ENCODE measurements at regions not wholly inside any gene's neighbourhood (a gene's known extent, or its start where the extent isn't known, plus 50 kb on each side); places are given as distances from the start of the nearest gene placed in this dataset.

DNA sequence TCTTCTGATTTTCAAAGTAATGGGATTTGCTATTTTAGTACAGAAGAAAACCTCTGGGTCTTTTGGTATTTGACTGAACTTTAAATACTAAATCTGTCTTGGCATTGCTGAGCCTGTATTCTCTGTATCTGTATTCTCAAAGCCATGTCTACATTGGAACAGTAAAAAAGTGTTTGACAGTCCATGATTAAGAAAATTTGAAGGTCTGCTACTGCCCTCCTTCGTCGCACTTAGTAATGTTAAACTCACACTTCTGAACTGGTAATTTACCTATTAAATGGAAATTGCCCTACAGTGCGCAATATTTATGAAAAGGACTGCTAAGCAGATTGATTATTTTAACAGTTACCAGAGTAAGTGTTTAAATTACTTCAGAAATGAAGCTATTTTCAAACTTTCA is 165.7 kb upstream of the SMC2 start:
- H3K27ac ChIP-seq (ENCODE audit: control insufficient read depth, insufficient read depth, low read length), result no peak overlapping the region
- no peak for FAIRE-seq

DNA sequence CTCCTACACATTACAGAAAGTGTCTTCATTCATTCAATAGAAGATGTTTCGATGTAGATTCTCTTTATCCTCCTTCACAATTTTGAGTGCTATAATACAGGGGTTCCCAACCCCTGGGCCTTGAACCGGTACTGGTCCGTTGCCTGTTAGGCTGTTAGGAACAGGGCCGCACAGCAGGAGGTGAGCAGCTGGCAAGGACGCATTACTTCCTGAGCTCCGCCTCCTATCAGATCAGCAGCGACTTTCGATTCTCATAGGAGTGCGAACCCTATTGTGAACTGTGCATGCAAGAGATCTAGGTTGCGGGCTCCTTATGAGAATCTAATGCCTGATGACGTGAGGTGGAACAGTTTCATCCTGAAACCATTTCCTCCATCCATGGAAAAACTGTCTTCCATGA is 153.0 kb upstream of the SMC2 start:
- Histone ChIP-seq H2AFZ (ENCODE audit: control insufficient read depth, low read length) (no peak overlapping the region), H3K9ac (ENCODE audit: control insufficient read depth, extremely low read depth, insufficient read depth, low read length) (no peak overlapping the region), H3K4me2 (ENCODE audit: control insufficient read depth, extremely low read depth, insufficient read depth, low read depth, low read length) (no peak overlapping the region), H3K9me3 (ENCODE audit: control insufficient read depth, low read depth, low read length) (no peaks in the 10 kb centered on the region), H3K27ac (ENCODE audit: control insufficient read depth, insufficient read depth, low read length) (no peak overlapping the region), H3K4me3 (ENCODE audit: control insufficient read depth in 2 of 3, extremely low read depth in 1 of 3, insufficient read depth in 2 of 3, low read depth in 1 of 3, low read length in 3 of 3) (no peak overlapping the region), H3K36me3 (ENCODE audit: control insufficient read depth in 2 of 2, extremely low read depth in 1 of 2, insufficient read depth in 2 of 2, low read length in 2 of 2) (no peaks in the 10 kb centered on the region), H3K9me1 (ENCODE audit: control insufficient read depth, extremely low read depth, insufficient read depth, low read length) (no peaks in the 10 kb centered on the region), H4K20me1 (ENCODE audit: control insufficient read depth, extremely low read depth, insufficient read depth, low read length) (no peaks in the 10 kb centered on the region), H3K79me2 (ENCODE audit: control insufficient read depth, insufficient read depth, low read length) (no peaks in the 10 kb centered on the region), H3K27me3 (ENCODE audit: control insufficient read depth, extremely low read depth, insufficient read depth, low read length) (no peaks in the 10 kb centered on the region), H3K4me1 (ENCODE audit: control insufficient read depth, extremely low read depth, insufficient read depth, low read length) (no peaks in the 10 kb centered on the region)
- dilution Hi-C loops (cut with MboI; ENCODE audit: extremely low pct_ligation_motif_present, low sequenced_read_pairs), result no loop called here
- no peak for FAIRE-seq
- no peak for DNase-seq (ENCODE audit: low read depth, low spot score)
- TF ChIP-seq, protein P1, sequence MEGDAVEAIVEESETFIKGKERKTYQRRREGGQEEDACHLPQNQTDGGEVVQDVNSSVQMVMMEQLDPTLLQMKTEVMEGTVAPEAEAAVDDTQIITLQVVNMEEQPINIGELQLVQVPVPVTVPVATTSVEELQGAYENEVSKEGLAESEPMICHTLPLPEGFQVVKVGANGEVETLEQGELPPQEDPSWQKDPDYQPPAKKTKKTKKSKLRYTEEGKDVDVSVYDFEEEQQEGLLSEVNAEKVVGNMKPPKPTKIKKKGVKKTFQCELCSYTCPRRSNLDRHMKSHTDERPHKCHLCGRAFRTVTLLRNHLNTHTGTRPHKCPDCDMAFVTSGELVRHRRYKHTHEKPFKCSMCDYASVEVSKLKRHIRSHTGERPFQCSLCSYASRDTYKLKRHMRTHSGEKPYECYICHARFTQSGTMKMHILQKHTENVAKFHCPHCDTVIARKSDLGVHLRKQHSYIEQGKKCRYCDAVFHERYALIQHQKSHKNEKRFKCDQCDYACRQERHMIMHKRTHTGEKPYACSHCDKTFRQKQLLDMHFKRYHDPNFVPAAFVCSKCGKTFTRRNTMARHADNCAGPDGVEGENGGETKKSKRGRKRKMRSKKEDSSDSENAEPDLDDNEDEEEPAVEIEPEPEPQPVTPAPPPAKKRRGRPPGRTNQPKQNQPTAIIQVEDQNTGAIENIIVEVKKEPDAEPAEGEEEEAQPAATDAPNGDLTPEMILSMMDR (optimal IDR thresholded peaks at IDR 0.05 in 1 of 3, IDR thresholded peaks at IDR 0.05 in 1 of 3, conservative IDR thresholded peaks at IDR 0.05 in 1 of 3; ENCODE audit: extremely low read depth in 1 of 3, insufficient read depth in 2 of 3, low read length in 3 of 3), result no peak
- TF ChIP-seq EZH2 (IDR thresholded peaks at IDR 0.05; ENCODE audit: low read length), result no peak

More for the DNA sequence above, 165.7 kb upstream of the SMC2 start:
- Histone ChIP-seq H3K4me3 (ENCODE audit: control insufficient read depth in 2 of 3, extremely low read depth in 1 of 3, insufficient read depth in 2 of 3, low read depth in 1 of 3, low read length in 3 of 3) (no peak overlapping the region), H3K4me1 (ENCODE audit: control insufficient read depth, extremely low read depth, insufficient read depth, low read length) (no peaks in the 10 kb centered on the region), H3K9ac (ENCODE audit: control insufficient read depth, extremely low read depth, insufficient read depth, low read length) (no peak overlapping the region), H3K9me1 (ENCODE audit: control insufficient read depth, extremely low read depth, insufficient read depth, low read length) (no peaks in the 10 kb centered on the region), H3K27me3 (ENCODE audit: control insufficient read depth, extremely low read depth, insufficient read depth, low read length) (no peaks in the 10 kb centered on the region), H3K36me3 (ENCODE audit: control insufficient read depth in 2 of 2, extremely low read depth in 1 of 2, insufficient read depth in 2 of 2, low read length in 2 of 2) (no peaks in the 10 kb centered on the region), H3K79me2 (ENCODE audit: control insufficient read depth, insufficient read depth, low read length) (no peaks in the 10 kb centered on the region), H2AFZ (ENCODE audit: control insufficient read depth, low read length) (no peak overlapping the region), H4K20me1 (ENCODE audit: control insufficient read depth, extremely low read depth, insufficient read depth, low read length) (no peaks in the 10 kb centered on the region), H3K4me2 (ENCODE audit: control insufficient read depth, extremely low read depth, insufficient read depth, low read depth, low read length) (no peak overlapping the region), H3K9me3 (ENCODE audit: control insufficient read depth, low read depth, low read length) (no peaks in the 10 kb centered on the region)
- TF ChIP-seq, protein P1 (optimal IDR thresholded peaks at IDR 0.05 in 1 of 3, IDR thresholded peaks at IDR 0.05 in 1 of 3, conservative IDR thresholded peaks at IDR 0.05 in 1 of 3; ENCODE audit: extremely low read depth in 1 of 3, insufficient read depth in 2 of 3, low read length in 3 of 3), result no peak
- no peak for TF ChIP-seq EZH2 (IDR thresholded peaks at IDR 0.05; ENCODE audit: low read length)
- no peak for DNase-seq (ENCODE audit: low read depth, low spot score)
- dilution Hi-C loops (cut with MboI; ENCODE audit: extremely low pct_ligation_motif_present, low sequenced_read_pairs), result no loop called here

Measured in keratinocyte (primary cell).